HUES48 (cell line): ENCODE measurements at regions not wholly inside any gene's neighbourhood (a gene's known extent, or its start where the extent isn't known, plus 50 kb on each side); places are given as distances from the start of the nearest gene placed in this dataset.
A peak's percentile ranks its signal among the peaks of the same experiment; 100 is the strongest.

ENCODE experiments used
- H3K27ac ChIP-seq: one replicate; pipeline ENCODE4 v1.7.0; 2013; ENCODE audit warnings: low read depth, low read length, inconsistent platforms
- H3K27me3 ChIP-seq: 2 replicates; pipeline ENCODE4 v1.6.1; 2013; ENCODE audit warnings: mild to moderate bottlenecking, low read length; ENCODE audit not compliant: control insufficient read depth, insufficient read depth
- H3K36me3 ChIP-seq: 2 replicates; pipeline ENCODE4 v1.6.1; 2013; ENCODE audit warnings: low read length; ENCODE audit not compliant: control insufficient read depth, insufficient read depth
- H3K4me1 ChIP-seq: 2 replicates; pipeline ENCODE4 v1.6.1; 2013; ENCODE audit warnings: mild to moderate bottlenecking, low read length; ENCODE audit not compliant: control insufficient read depth, insufficient read depth
- H3K4me3 ChIP-seq: 2 replicates; pipeline ENCODE4 v1.5.1; 2013; ENCODE audit warnings: mild to moderate bottlenecking, low read depth, low read length
- H3K9ac ChIP-seq: 2 replicates; pipeline ENCODE4 v1.6.1; 2013; ENCODE audit warnings: mild to moderate bottlenecking, low read depth, low read length, moderate library complexity
- H3K9me3 ChIP-seq: 2 replicates; pipeline ENCODE4 v1.6.1; 2013; ENCODE audit warnings: low read length; ENCODE audit not compliant: control insufficient read depth, insufficient read depth

GRCh38 chr3:7947930-7948329 is 553.7 kb upstream of the LMCD1 start:
- Histone ChIP-seq H3K36me3 (no peaks in the 10 kb centered on the region), H3K27ac (no peak overlapping the region), H3K27me3 (no peaks in the 10 kb centered on the region), H3K9ac (no peak overlapping the region), H3K9me3 (no peaks in the 10 kb centered on the region), H3K4me3 (no peak overlapping the region), H3K4me1 (peaks cover under 1% of the 10 kb centered on the region; the same call in 1 of the 2 replicates)

GRCh38 chr3:7950890-7951289 is 550.7 kb upstream of the LMCD1 start:
- Histone ChIP-seq H3K9ac (no peak overlapping the region), H3K36me3 (no peaks in the 10 kb centered on the region), H3K9me3 (no peaks in the 10 kb centered on the region), H3K4me1 (peaks cover 29% of the 10 kb centered on the region), H3K27ac (no peak overlapping the region), H3K27me3 (no peaks in the 10 kb centered on the region), H3K4me3 (no peak overlapping the region)

- H3K9ac ChIP-seq = no peak overlapping the region
- no peaks in the 10 kb centered on the region for H3K9me3 ChIP-seq
- H3K27me3 ChIP-seq = no peaks in the 10 kb centered on the region
- peaks cover 31% of the 10 kb centered on the region for H3K4me1 ChIP-seq
- H3K27ac ChIP-seq = peak overlapping the region; percentile 16
- no peaks in the 10 kb centered on the region for H3K36me3 ChIP-seq
- H3K4me3 ChIP-seq = no peak overlapping the region
These were observed 548.1 kb upstream of the LMCD1 start for GRCh38 chr3:7953449-7954014.

- Histone ChIP-seq H3K36me3 (no peaks in the 10 kb centered on the region), H3K4me3 (no peak overlapping the region), H3K9ac (no peak overlapping the region), H3K9me3 (no peaks in the 10 kb centered on the region), H3K4me1 (peaks cover 31% of the 10 kb centered on the region), H3K27me3 (no peaks in the 10 kb centered on the region), H3K27ac (no peak overlapping the region)
These were observed 544.6 kb upstream of the LMCD1 start for GRCh38 chr3:7957024-7957423.

GRCh38 chr3:7959094-7959493 is 542.5 kb upstream of the LMCD1 start:
- Histone ChIP-seq H3K4me1 (peaks cover 20% of the 10 kb centered on the region), H3K36me3 (no peaks in the 10 kb centered on the region), H3K4me3 (no peak overlapping the region), H3K27ac (no peak overlapping the region), H3K27me3 (no peaks in the 10 kb centered on the region), H3K9me3 (no peaks in the 10 kb centered on the region), H3K9ac (no peak overlapping the region)

- Histone ChIP-seq H3K9ac (no peak overlapping the region), H3K27me3 (no peaks in the 10 kb centered on the region), H3K9me3 (no peaks in the 10 kb centered on the region), H3K36me3 (no peaks in the 10 kb centered on the region), H3K4me1 (peaks cover 5% of the 10 kb centered on the region; the same call in 1 of the 2 replicates), H3K27ac (no peak overlapping the region), H3K4me3 (no peak overlapping the region)
These were observed 541.0 kb upstream of the LMCD1 start for GRCh38 chr3:7960601-7961000.

- no peak overlapping the region for H3K4me3 ChIP-seq
- H3K4me1 ChIP-seq = no peaks in the 10 kb centered on the region
- H3K9ac ChIP-seq = no peak overlapping the region
- no peak overlapping the region for H3K27ac ChIP-seq
- H3K27me3 ChIP-seq = no peaks in the 10 kb centered on the region
- H3K36me3 ChIP-seq = no peaks in the 10 kb centered on the region
- H3K9me3 ChIP-seq = no peaks in the 10 kb centered on the region
These were observed 539.3 kb upstream of the LMCD1 start for GRCh38 chr3:7962301-7962700.

GRCh38 chr3:7964899-7965298 is 536.7 kb upstream of the LMCD1 start:
- no peaks in the 10 kb centered on the region for H3K36me3 ChIP-seq
- H3K27ac ChIP-seq = no peak overlapping the region
- H3K27me3 ChIP-seq = no peaks in the 10 kb centered on the region
- no peak overlapping the region for H3K9ac ChIP-seq
- no peaks in the 10 kb centered on the region for H3K4me1 ChIP-seq
- H3K4me3 ChIP-seq = no peak overlapping the region
- no peaks in the 10 kb centered on the region for H3K9me3 ChIP-seq

GRCh38 chr3:7973006-7973405 is 528.6 kb upstream of the LMCD1 start:
- Histone ChIP-seq H3K4me1 (no peaks in the 10 kb centered on the region), H3K27ac (no peak overlapping the region), H3K9me3 (no peaks in the 10 kb centered on the region), H3K4me3 (no peak overlapping the region), H3K36me3 (no peaks in the 10 kb centered on the region), H3K27me3 (no peaks in the 10 kb centered on the region), H3K9ac (no peak overlapping the region)

GRCh38 chr3:7977245-7978086 is 524.2 kb upstream of the LMCD1 start:
- no peak overlapping the region for H3K4me3 ChIP-seq

GRCh38 chr3:7978087-7978422 is 523.6 kb upstream of the LMCD1 start:
- H3K4me1 ChIP-seq = no peaks in the 10 kb centered on the region
- no peaks in the 10 kb centered on the region for H3K9me3 ChIP-seq
- H3K4me3 ChIP-seq = no peak overlapping the region
- no peaks in the 10 kb centered on the region for H3K27me3 ChIP-seq
- H3K36me3 ChIP-seq = no peaks in the 10 kb centered on the region
- H3K27ac ChIP-seq = no peak overlapping the region
- H3K9ac ChIP-seq = no peak overlapping the region

More at GRCh38 chr3:7977245-7978086, 524.2 kb upstream of the LMCD1 start:
- Histone ChIP-seq H3K27me3 (no peaks in the 10 kb centered on the region), H3K27ac (no peak overlapping the region), H3K4me1 (no peaks in the 10 kb centered on the region), H3K9me3 (no peaks in the 10 kb centered on the region), H3K36me3 (no peaks in the 10 kb centered on the region), H3K9ac (no peak overlapping the region)
